Activated T-cell treated with anti-CD3 and anti-CD28 coated beads, Interleukin-2, amount 50 U/mL, for 72 hours (primary cell): ENCODE measurements at regions not wholly inside any gene's neighbourhood (a gene's known extent, or its start where the extent isn't known, plus 50 kb on each side); places are given as distances from the start of the nearest gene placed in this dataset.

Experiments used
- ATAC-seq, 2 donors: fragments of 150-1000 bp; cut with Tn5 transposase; replicated peaks in 1 of 2; 2 replicates each; pipeline ENCODE4 v1.10.0; 2021; ENCODE audit warnings: moderate library complexity in 2 of 2, mild to moderate bottlenecking in 1 of 2
- DNase-seq, 2 donors: peaks; one replicate each; pipeline ENCODE4 v3.0.0; 2021 to 2022; ENCODE audit warnings: mixed read lengths in 1 of 2
- H3K27ac Mint-ChIP-seq: one replicate; pipeline ENCODE4 v1.8.0; 2022; ENCODE audit warnings: mild to moderate bottlenecking, moderate library complexity, mixed read lengths
- H3K27me3 Mint-ChIP-seq: one replicate; pipeline ENCODE4 v1.8.0; 2022; ENCODE audit warnings: low read depth, mixed read lengths
- H3K36me3 Mint-ChIP-seq, 2 donors: one replicate each; pipeline ENCODE4 v1.8.0; 2022; ENCODE audit warnings: mixed read lengths in 2 of 2, mild to moderate bottlenecking in 1 of 2; ENCODE audit not compliant: insufficient read depth in 2 of 2
- H3K4me1 Mint-ChIP-seq: one replicate; pipeline ENCODE4 v1.8.0; 2022; ENCODE audit warnings: low read depth, mixed read lengths
- H3K4me3 Mint-ChIP-seq, 2 donors: one replicate each; pipeline ENCODE4 v1.8.0; 2022; ENCODE audit warnings: mild to moderate bottlenecking in 2 of 2, mixed read lengths in 2 of 2, moderate library complexity in 2 of 2
- H3K9me3 Mint-ChIP-seq, 2 donors: one replicate each; pipeline ENCODE4 v1.8.0; 2022; ENCODE audit warnings: mixed read lengths in 2 of 2

DNA sequence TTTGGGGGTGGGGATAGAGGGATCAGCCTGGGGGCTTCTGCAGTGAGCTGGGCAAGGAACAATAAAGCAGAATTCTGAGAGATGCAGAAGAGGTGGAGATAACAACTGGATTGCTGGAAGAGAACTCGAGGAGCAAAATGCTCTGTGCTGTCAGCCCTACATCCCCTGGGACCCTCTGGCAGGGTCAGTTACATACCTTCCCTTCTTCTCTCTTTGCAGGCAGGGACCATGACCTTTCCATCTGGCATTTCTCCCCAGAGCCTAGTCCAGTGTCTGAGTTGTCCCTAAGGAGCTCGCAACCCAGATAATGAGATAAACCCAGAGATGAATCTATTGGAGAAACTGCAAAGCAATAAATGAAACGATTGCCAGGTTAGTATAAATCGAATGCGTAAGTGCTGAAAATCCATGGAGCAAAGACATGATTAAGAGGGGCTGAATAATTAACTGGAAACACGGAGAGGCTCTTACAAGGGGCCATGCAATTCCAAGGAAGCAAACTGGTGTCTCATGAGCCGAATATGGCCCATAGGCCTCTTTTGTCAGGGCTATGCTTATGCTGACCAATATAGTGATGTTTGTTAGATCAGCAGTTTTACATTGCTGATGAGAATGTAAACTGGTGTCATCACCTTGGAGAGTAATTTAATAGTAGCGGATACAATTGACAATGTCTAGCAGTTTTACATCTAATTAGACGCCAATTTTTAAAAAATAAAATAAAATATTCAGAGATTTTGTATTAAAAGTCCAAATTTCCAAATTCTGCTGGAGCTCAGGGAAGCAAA, 129.4 kb upstream of the IRX5 start:
- no peak for DNase-seq
- H3K27me3 Mint-ChIP-seq, result no peaks in the 10 kb centered on the region
- H3K27ac Mint-ChIP-seq, result no peak overlapping the region
- ATAC-seq, result no peak
- H3K36me3 Mint-ChIP-seq, result peaks cover 0 to 1% of the 10 kb centered on the region in 2 donors
- H3K9me3 Mint-ChIP-seq, result peaks cover 1 to 11% of the 10 kb centered on the region in 2 donors
- no peak overlapping the region for H3K4me3 Mint-ChIP-seq
- H3K4me1 Mint-ChIP-seq, result no peaks in the 10 kb centered on the region

DNA sequence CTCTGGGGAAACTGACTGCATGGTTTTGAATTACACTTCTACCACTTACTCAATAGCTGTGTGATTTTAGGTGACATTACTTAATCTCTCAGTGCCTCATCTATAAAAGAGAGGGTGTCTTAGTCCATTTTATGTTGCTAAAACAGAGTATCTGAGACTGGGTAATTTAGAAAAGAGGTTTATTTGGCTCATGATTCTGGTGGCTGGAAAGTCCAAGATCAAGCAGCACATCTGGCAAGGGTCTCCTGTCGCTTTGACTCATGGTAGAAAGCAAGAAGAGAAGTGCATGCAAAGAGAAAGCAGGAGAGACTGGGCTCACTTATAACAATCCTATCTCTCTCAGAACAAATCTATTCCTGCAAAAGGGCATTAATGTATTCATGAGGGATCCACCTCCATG, 132.4 kb upstream of the IRX5 start:
- ATAC-seq (no peak), DNase-seq (no peak)
- peaks cover 0 to 1% of the 10 kb centered on the region in 2 donors for H3K36me3 Mint-ChIP-seq
- no peaks in the 10 kb centered on the region for H3K27me3 Mint-ChIP-seq
- H3K27ac Mint-ChIP-seq, result no peak overlapping the region
- peaks cover 1 to 11% of the 10 kb centered on the region in 2 donors for H3K9me3 Mint-ChIP-seq
- H3K4me1 Mint-ChIP-seq, result no peaks in the 10 kb centered on the region
- no peak overlapping the region for H3K4me3 Mint-ChIP-seq

DNA sequence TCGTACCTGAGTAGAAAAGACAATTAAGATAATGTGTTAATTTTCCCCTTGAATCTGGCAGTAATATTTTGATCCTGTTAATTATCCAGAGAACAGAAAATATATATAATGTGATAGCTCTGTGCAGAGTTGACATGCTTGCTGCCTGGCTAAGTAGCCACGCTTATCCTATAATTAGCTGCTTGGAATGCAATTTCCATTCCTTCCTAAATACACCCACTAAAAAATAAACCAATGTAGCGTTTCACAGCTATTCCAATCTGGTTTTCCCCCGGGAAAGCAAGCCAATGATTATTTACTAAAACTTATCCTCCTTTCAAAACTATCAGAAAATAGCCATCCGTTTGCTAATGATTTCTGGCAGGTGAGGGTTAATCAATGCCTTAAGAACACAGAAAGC, 134.5 kb upstream of the IRX5 start:
- peaks cover 1 to 8% of the 10 kb centered on the region in 2 donors for H3K9me3 Mint-ChIP-seq

DNA sequence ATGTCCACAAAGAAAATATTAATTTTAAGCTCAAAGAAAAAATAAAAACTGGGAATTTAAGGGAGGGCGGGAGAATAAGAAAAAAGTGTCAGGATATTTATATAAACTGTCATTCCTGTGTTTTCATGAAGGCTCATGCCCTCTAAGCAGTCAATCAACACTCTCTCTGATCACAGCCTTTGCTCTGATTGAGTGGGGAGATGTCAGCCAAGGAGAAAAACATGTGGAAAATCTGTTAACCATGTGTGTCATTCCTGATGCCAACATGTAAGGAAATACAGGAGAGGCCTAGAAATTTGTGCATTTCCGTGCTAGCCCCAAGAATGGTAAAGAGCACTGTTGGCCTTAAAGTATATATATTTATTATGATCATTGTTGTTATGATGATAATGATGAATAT, 137.9 kb upstream of the IRX5 start:
- no peaks in the 10 kb centered on the region for H3K4me1 Mint-ChIP-seq
- ATAC-seq, result no peak
- no peak overlapping the region for H3K4me3 Mint-ChIP-seq
- H3K27me3 Mint-ChIP-seq, result no peaks in the 10 kb centered on the region
- DNase-seq, result no peak
- peaks cover 2% of the 10 kb centered on the region in 2 donors for H3K9me3 Mint-ChIP-seq
- no peaks in the 10 kb centered on the region for H3K36me3 Mint-ChIP-seq
- H3K27ac Mint-ChIP-seq, result no peak overlapping the region

More for the DNA sequence above, 134.5 kb upstream of the IRX5 start:
- no peak for ATAC-seq
- no peaks in the 10 kb centered on the region for H3K27me3 Mint-ChIP-seq
- H3K4me1 Mint-ChIP-seq, result no peaks in the 10 kb centered on the region
- no peak overlapping the region for H3K4me3 Mint-ChIP-seq
- no peak overlapping the region for H3K27ac Mint-ChIP-seq
- H3K36me3 Mint-ChIP-seq, result peaks cover 0 to 1% of the 10 kb centered on the region in 2 donors
- no peak for DNase-seq

DNA sequence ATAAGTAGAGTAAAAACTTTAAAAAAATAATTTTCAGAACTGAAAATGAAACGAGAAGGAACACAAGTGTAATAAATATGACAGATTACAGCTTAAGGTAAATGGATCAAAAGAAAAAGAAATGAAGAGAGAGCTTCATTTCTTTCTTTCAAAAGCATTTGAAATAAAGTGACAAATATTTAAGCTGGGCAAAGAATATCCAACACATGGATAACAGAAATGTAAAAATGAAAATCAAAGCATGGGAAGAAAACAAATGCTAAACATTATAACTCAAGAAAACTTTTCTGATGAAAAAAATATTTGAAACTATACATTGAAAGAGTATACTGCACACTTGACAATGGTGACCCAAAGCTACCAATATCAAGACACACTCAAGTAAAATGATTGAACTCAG, 143.6 kb upstream of the IRX5 start:
- Mint-ChIP-seq H3K4me1 (no peaks in the 10 kb centered on the region), H3K27ac (no peak overlapping the region)
- ATAC-seq, result no peak

DNA sequence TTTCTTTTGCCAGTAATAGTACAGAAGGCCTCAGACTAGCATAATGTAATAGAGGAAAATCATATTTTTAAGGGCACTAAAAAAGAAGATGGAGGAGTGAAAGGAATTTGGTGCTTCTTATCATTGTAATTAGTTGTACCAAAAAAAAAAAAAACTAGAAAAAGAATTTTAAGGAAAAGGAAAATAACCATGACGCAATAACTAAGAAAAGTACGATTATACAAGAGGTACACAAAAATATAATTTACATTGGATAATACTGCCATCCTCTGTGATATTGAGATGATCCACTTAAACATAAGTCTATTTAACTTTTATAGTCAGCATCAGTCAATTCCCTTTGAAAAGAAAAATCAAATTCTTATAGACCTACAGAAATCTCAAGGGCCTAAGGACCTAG, 146.7 kb upstream of the IRX5 start:
- H3K36me3 Mint-ChIP-seq, result peaks cover 0 to 2% of the 10 kb centered on the region in 2 donors
- no peaks in the 10 kb centered on the region for H3K27me3 Mint-ChIP-seq
- H3K4me3 Mint-ChIP-seq, result no peak overlapping the region
- H3K9me3 Mint-ChIP-seq, result peaks cover 5% of the 10 kb centered on the region in 2 donors
- no peaks in the 10 kb centered on the region for H3K4me1 Mint-ChIP-seq
- no peak overlapping the region for H3K27ac Mint-ChIP-seq
- DNase-seq, result no peak
- no peak for ATAC-seq

More for the DNA sequence above, 143.6 kb upstream of the IRX5 start:
- DNase-seq, result no peak
- H3K9me3 Mint-ChIP-seq, result peaks cover 5% of the 10 kb centered on the region in 2 donors
- H3K4me3 Mint-ChIP-seq, result no peak overlapping the region
- no peaks in the 10 kb centered on the region for H3K27me3 Mint-ChIP-seq
- peaks cover 0 to 2% of the 10 kb centered on the region in 2 donors for H3K36me3 Mint-ChIP-seq

DNA sequence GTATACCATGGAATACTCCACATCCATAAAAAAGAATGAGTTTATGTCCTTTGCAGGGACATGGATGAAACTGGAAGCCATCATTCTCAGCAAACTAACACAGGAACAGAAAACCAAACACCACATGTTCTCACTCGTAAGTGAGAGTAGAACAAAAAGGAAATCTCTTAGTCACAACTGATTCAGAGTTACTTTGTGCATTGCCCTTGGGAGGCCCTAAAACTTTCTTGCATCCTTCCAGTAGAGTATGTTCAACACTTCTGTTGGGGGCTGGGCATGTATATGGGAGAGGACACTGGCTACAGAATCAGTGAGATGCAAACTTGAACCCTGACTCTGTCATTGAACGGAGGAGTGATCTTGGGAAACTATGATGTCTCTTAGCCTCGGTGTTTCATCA, 147.4 kb upstream of the IRX5 start:
- DNase-seq, result no peak
- H3K36me3 Mint-ChIP-seq, result peaks cover 0 to 2% of the 10 kb centered on the region in 2 donors
- no peak overlapping the region for H3K4me3 Mint-ChIP-seq
- no peaks in the 10 kb centered on the region for H3K4me1 Mint-ChIP-seq
- H3K9me3 Mint-ChIP-seq, result peaks cover 3% of the 10 kb centered on the region in 2 donors
- H3K27ac Mint-ChIP-seq, result no peak overlapping the region
- no peaks in the 10 kb centered on the region for H3K27me3 Mint-ChIP-seq
- ATAC-seq, result no peak

DNA sequence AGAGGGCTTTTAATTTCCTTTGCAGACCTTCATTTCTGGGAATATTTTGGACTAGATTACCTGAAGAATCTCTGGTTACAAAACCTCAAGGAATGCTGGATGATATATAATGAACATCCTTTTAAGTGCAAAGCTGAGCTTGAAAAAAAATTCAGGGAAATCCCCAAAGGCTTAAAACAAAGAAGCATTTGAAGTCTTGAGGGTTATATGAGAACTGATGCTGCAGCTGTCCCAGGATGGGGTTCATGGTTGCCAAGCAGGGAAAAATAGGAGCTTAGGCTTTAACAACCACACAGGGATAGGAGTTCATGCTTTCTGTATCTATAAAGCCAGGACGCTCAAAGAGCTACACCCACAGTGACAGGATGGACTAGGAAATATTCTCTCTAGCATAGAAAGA, 150.4 kb upstream of the IRX5 start:
- H3K4me3 Mint-ChIP-seq, result no peak overlapping the region
- no peaks in the 10 kb centered on the region for H3K9me3 Mint-ChIP-seq
- no peak overlapping the region for H3K27ac Mint-ChIP-seq
- DNase-seq (no peak), ATAC-seq (no peak)
- no peaks in the 10 kb centered on the region for H3K27me3 Mint-ChIP-seq
- no peaks in the 10 kb centered on the region for H3K36me3 Mint-ChIP-seq
- H3K4me1 Mint-ChIP-seq, result no peaks in the 10 kb centered on the region

DNA sequence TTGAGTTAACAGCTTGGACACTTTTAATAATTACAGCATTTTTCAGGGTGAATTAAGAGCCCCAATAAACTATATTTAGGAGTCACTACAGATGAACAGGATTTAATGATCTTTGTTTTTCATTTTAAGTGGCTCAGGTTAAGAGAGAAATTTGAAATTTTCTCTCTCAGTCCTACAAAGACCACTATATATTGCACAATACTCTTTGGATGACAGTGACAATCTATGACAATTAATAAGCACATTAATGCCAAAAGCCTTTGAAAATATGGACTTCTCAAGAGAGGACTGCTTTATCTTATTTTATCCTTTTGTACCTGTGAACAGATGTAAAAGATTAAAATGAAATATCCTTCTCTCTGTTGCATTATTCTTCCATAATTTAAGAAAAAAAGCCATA, 151.1 kb upstream of the IRX5 start:
- DNase-seq (no peak), ATAC-seq (no peak)
- H3K4me3 Mint-ChIP-seq, result no peak overlapping the region
- peaks cover 0 to 2% of the 10 kb centered on the region in 2 donors for H3K9me3 Mint-ChIP-seq
- no peaks in the 10 kb centered on the region for H3K4me1 Mint-ChIP-seq
- H3K27me3 Mint-ChIP-seq, result no peaks in the 10 kb centered on the region
- no peaks in the 10 kb centered on the region for H3K36me3 Mint-ChIP-seq
- H3K27ac Mint-ChIP-seq, result no peak overlapping the region

DNA sequence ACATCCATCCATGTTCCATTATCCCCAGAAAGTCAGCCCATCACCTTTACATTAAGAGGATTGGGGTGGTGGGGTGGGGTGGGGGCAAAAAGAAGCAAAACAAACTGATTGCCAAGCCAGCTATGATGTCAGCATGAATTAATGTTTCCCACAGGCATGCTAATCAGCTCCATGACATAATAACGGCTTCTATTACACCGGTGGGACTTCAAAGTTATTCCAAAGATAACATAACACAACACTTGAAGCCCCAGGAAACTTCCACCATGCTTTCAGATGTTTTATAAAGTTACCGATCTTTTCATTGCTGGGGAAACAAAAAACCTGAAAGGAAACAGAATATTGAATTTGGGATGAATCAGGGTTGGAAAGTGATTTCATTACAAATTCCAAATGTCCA, 155.9 kb upstream of the IRX5 start:
- no peaks in the 10 kb centered on the region for H3K36me3 Mint-ChIP-seq
- peaks cover 4% of the 10 kb centered on the region for H3K27me3 Mint-ChIP-seq
- no peak overlapping the region for H3K27ac Mint-ChIP-seq
- peaks cover 0 to 3% of the 10 kb centered on the region in 2 donors for H3K9me3 Mint-ChIP-seq
- H3K4me3 Mint-ChIP-seq, result no peak overlapping the region
- ATAC-seq, result no peak
- no peaks in the 10 kb centered on the region for H3K4me1 Mint-ChIP-seq
- no peak for DNase-seq

DNA sequence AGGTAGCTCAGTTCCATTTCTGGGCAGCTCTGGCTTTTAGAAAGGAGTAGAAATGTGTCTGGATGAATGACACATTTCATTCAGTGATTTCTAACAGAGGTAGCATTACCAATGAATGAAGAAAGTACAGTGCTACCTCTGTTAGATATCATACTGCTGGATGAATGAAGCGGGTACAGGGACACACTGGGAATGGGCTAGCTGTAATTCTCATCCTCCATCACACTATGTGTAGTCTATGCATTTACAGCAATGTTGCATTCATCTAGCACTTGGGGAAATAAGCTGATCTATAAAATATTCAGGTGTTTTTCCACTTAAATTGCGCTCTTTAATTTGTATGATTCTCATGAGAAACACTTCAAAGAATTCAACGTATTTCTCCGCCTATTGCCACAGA, 158.3 kb upstream of the IRX5 start:
- peaks cover 2 to 3% of the 10 kb centered on the region in 2 donors for H3K9me3 Mint-ChIP-seq
- H3K4me3 Mint-ChIP-seq, result no peak overlapping the region
- H3K4me1 Mint-ChIP-seq, result no peaks in the 10 kb centered on the region
- DNase-seq, result no peak
- peaks cover 4% of the 10 kb centered on the region for H3K27me3 Mint-ChIP-seq
- H3K36me3 Mint-ChIP-seq, result no peaks in the 10 kb centered on the region
- no peak for ATAC-seq
- no peak overlapping the region for H3K27ac Mint-ChIP-seq

DNA sequence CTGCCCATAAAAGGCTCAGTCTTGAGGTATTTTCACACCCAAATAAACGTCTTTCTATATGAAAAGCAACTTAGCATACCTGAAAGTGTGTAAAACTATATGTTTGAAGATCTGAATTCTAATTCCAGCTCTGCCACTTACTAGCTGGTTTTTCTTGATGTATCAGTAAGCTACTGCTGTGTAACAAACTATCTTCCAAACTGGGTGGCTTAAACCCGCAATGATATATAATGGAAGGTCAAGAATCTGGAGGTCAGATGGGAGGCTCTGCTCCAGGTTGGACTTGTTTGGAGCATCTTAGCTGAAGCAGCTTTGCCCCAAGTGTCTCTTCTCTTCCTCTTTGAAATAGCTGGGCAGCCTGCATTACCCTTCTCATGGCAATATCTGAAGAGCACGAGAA, 164.3 kb upstream of the IRX5 start:
- Mint-ChIP-seq H3K36me3 (peaks cover 2 to 3% of the 10 kb centered on the region in 2 donors), H3K27ac (no peak overlapping the region), H3K27me3 (no peaks in the 10 kb centered on the region), H3K4me3 (no peak overlapping the region), H3K9me3 (peaks cover 2 to 5% of the 10 kb centered on the region in 2 donors), H3K4me1 (no peaks in the 10 kb centered on the region)
- DNase-seq (no peak), ATAC-seq (no peak)

DNA sequence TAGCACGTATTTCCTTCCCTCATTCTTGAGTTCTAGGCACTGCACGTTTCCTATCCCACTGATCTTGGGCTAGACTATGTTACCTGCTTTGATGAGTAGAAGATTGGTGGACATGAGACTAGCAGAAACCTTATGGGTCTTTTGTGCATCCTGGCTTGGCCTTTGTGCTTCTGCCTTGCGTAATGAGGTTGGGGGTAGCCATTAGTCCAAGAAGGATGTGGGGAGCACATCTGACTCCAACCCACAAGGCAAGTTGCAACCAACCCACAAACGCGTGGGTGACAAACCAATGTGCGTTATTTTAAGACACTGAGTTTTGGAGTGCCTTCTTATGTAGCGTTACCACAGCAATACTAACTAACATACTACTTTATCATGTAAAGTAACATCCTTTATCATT, 180.4 kb upstream of the IRX5 start:
- DNase-seq (no peak), ATAC-seq (no peak)
- Mint-ChIP-seq H3K27ac (no peak overlapping the region), H3K9me3 (peaks cover 0 to 6% of the 10 kb centered on the region in 2 donors), H3K4me1 (no peaks in the 10 kb centered on the region), H3K27me3 (no peaks in the 10 kb centered on the region), H3K4me3 (no peak overlapping the region), H3K36me3 (no peaks in the 10 kb centered on the region)

DNA sequence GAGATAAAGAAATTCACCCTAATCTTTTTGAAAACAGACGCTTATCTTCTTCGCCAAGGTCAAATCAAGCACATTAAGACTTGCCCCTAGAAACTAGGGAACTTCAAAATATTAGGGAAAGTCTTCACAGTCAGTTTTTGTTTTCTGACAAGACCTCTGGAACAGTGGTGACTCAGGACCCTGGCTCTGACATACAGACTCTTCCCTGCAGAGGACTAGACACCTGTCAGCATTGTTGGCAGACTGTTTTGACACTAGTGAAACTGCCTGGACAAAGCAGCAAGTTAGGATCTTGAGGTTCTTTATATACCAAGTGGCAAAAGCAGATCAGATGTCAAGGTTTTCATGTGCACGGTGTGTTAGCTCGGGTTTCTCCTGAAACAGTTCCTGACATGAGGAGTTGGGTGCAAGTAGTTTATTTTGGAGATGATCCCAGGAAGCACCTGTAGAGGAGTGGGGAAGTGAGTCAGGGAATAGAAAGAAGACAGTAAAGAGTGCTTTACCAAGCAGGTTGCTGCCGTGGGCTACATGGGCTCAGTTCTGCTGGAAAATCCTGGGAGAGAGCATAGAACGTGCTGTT, 182.0 kb upstream of the IRX5 start:
- Mint-ChIP-seq H3K36me3 (no peaks in the 10 kb centered on the region), H3K4me3 (no peak overlapping the region), H3K27ac (no peak overlapping the region), H3K4me1 (no peaks in the 10 kb centered on the region), H3K9me3 (peaks cover 0 to 6% of the 10 kb centered on the region in 2 donors), H3K27me3 (no peaks in the 10 kb centered on the region)
- DNase-seq (no peak), ATAC-seq (no peak)
